ENCODE measurements at regions not wholly inside any gene's neighbourhood (a gene's known extent, or its start where the extent isn't known, plus 50 kb on each side); places are given as distances from the start of the nearest gene placed in this dataset.

- no peak for TF ChIP-seq EP300 (IDR thresholded peaks at IDR 0.05)
- no peak for TF ChIP-seq CTCF (IDR thresholded peaks at IDR 0.05)
Observed at GRCh38 chr21:28333578-28334075, 659.0 kb downstream of the LTN1 start.
